GM12891 (cell line): ENCODE measurements at regions not wholly inside any gene's neighbourhood (a gene's known extent, or its start where the extent isn't known, plus 50 kb on each side); places are given as distances from the start of the nearest gene placed in this dataset.

ENCODE experiments used
- POLR2A ChIP-seq: IDR thresholded peaks from 2 replicates; pipeline ENCODE4 v1.6.1; 2011; ENCODE audit warnings: low read depth, low read length, control low read depth
- POLR2AphosphoS5 ChIP-seq: IDR thresholded peaks from 2 replicates; pipeline ENCODE4 v1.6.1; 2011; ENCODE audit warnings: low read depth, low read length, control low read depth
- TAF1 ChIP-seq: IDR thresholded peaks from 2 replicates; pipeline ENCODE4 v1.6.1; 2011; ENCODE audit warnings: low read depth, low read length, control low read depth

GRCh38 chr13:109572389-109572788 is 214.0 kb downstream of the IRS2 start:
- no peak for TF ChIP-seq TAF1
- TF ChIP-seq POLR2AphosphoS5: no peak
- no peak for TF ChIP-seq POLR2A
